ENCODE measurements at regions not wholly inside any gene's neighbourhood (a gene's known extent, or its start where the extent isn't known, plus 50 kb on each side); places are given as distances from the start of the nearest gene placed in this dataset.
"Not testable (repeated sequence)": the region's sequence is repeated elsewhere in the genome, so short reads cannot be mapped to it uniquely, and the experiment has no call there.

- TF ChIP-seq CTCF (IDR thresholded peaks at IDR 0.05; ENCODE audit: extremely low read depth, low read depth, low read length): no peak
- H2AFZ ChIP-seq (ENCODE audit: low read length): peak overlapping the region; percentile 11
- H3K4me2 ChIP-seq (ENCODE audit: insufficient read depth, low read length): no peak overlapping the region
- no peaks in the 10 kb centered on the region for H3K79me2 ChIP-seq (ENCODE audit: insufficient read depth, low read length)
- H3K4me3 ChIP-seq (ENCODE audit: insufficient read depth, low read length): no peak overlapping the region
- H3K36me3 ChIP-seq (ENCODE audit: insufficient read depth, low read length): no peaks in the 10 kb centered on the region
- H3K27me3 ChIP-seq (ENCODE audit: insufficient read depth, low read length): no peaks in the 10 kb centered on the region
- no peaks in the 10 kb centered on the region for H3K9me3 ChIP-seq (ENCODE audit: low read depth, low read length)
- peak; percentile 58 for DNase-seq (ENCODE audit: insufficient read length, low spot score, missing footprints)
- no peaks in the 10 kb centered on the region for H3K4me1 ChIP-seq (ENCODE audit: insufficient read depth, low read length)
- H3K27ac ChIP-seq (ENCODE audit: low read depth, low read length): no peak overlapping the region
- no peaks in the 10 kb centered on the region for H4K20me1 ChIP-seq (ENCODE audit: insufficient read depth, low read length)
Measured at GRCh38 chrX:41019041-41019392, 66.2 kb upstream of the USP9X start.

- Histone ChIP-seq H3K9me3 (ENCODE audit: low read depth, low read length) (peaks cover 3% of the 10 kb centered on the region), H2AFZ (ENCODE audit: low read length) (no peak overlapping the region), H3K27ac (ENCODE audit: low read depth, low read length) (no peak overlapping the region), H3K4me3 (ENCODE audit: insufficient read depth, low read length) (no peak overlapping the region), H3K36me3 (ENCODE audit: insufficient read depth, low read length) (no peaks in the 10 kb centered on the region), H3K79me2 (ENCODE audit: insufficient read depth, low read length) (no peaks in the 10 kb centered on the region), H3K27me3 (ENCODE audit: insufficient read depth, low read length) (peaks cover 16% of the 10 kb centered on the region), H4K20me1 (ENCODE audit: insufficient read depth, low read length) (no peaks in the 10 kb centered on the region), H3K4me2 (ENCODE audit: insufficient read depth, low read length) (no peak overlapping the region), H3K4me1 (ENCODE audit: insufficient read depth, low read length) (peaks cover 16% of the 10 kb centered on the region)
- peak; percentile 26 for DNase-seq (ENCODE audit: insufficient read length, low spot score, missing footprints)
- no peak for TF ChIP-seq CTCF (IDR thresholded peaks at IDR 0.05; ENCODE audit: extremely low read depth, low read depth, low read length)
Measured at GRCh38 chrX:41022566-41022965, 62.7 kb upstream of the USP9X start.

GRCh38 chrX:41023098-41023497 is 62.1 kb upstream of the USP9X start:
- Histone ChIP-seq H3K27me3 (ENCODE audit: insufficient read depth, low read length) (peaks cover 16% of the 10 kb centered on the region), H3K79me2 (ENCODE audit: insufficient read depth, low read length) (no peaks in the 10 kb centered on the region), H2AFZ (ENCODE audit: low read length) (no peak overlapping the region), H3K9me3 (ENCODE audit: low read depth, low read length) (peaks cover 3% of the 10 kb centered on the region), H3K4me3 (ENCODE audit: insufficient read depth, low read length) (no peak overlapping the region), H3K36me3 (ENCODE audit: insufficient read depth, low read length) (no peaks in the 10 kb centered on the region), H4K20me1 (ENCODE audit: insufficient read depth, low read length) (no peaks in the 10 kb centered on the region), H3K27ac (ENCODE audit: low read depth, low read length) (no peak overlapping the region), H3K4me2 (ENCODE audit: insufficient read depth, low read length) (no peak overlapping the region), H3K4me1 (ENCODE audit: insufficient read depth, low read length) (peaks cover 16% of the 10 kb centered on the region)
- TF ChIP-seq CTCF (IDR thresholded peaks at IDR 0.05; ENCODE audit: extremely low read depth, low read depth, low read length): no peak
- DNase-seq (ENCODE audit: insufficient read length, low spot score, missing footprints): no peak

- not testable (repeated sequence) for H3K4me3 ChIP-seq (ENCODE audit: insufficient read depth, low read length); H2AFZ ChIP-seq (ENCODE audit: low read length); H3K79me2 ChIP-seq (ENCODE audit: insufficient read depth, low read length); H4K20me1 ChIP-seq (ENCODE audit: insufficient read depth, low read length); H3K4me2 ChIP-seq (ENCODE audit: insufficient read depth, low read length); H3K9me3 ChIP-seq (ENCODE audit: low read depth, low read length); H3K27ac ChIP-seq (ENCODE audit: low read depth, low read length); H3K36me3 ChIP-seq (ENCODE audit: insufficient read depth, low read length); DNase-seq (ENCODE audit: insufficient read length, low spot score, missing footprints)
- peaks cover 16% of the 10 kb centered on the region for H3K27me3 ChIP-seq (ENCODE audit: insufficient read depth, low read length)
- peaks cover 21% of the 10 kb centered on the region for H3K4me1 ChIP-seq (ENCODE audit: insufficient read depth, low read length)
Measured at GRCh38 chrX:41024335-41024734, 60.9 kb upstream of the USP9X start.
